GM23338 (cell line): ENCODE measurements at regions not wholly inside any gene's neighbourhood (a gene's known extent, or its start where the extent isn't known, plus 50 kb on each side); places are given as distances from the start of the nearest gene placed in this dataset.

Experiments used
- ATAC-seq: fragments of 200-7000 bp; cut with Tn5 transposase; 3 replicates; pipeline ENCODE4 v1.9.1; 2020
- DNase-seq: peaks from one replicate; pipeline ENCODE4 v3.0.0-alpha.2; 2015; ENCODE audit warnings: low spot score
- H2AFZ ChIP-seq: fragments of 200-600 bp; sonication (generic); 2 replicates; pipeline ENCODE4 v1.8.0; 2016; ENCODE audit warnings: antibody characterized with exemption, mild to moderate bottlenecking, moderate library complexity
- H3F3A ChIP-seq: fragments of 200-600 bp; sonication (generic); replicated peaks from 2 replicates; pipeline ENCODE4 v1.8.0; 2017; ENCODE audit warnings: antibody characterized with exemption, mixed run types, low read depth
- H3K27ac ChIP-seq: fragments of 200-600 bp; sonication (generic); 2 replicates; pipeline ENCODE4 v1.6.1; 2016; ENCODE audit warnings: low read depth
- H3K27me3 ChIP-seq: fragments of 200-600 bp; sonication (generic); 2 replicates; pipeline ENCODE4 v1.8.0; 2016; ENCODE audit warnings: mild to moderate bottlenecking, mixed run types, moderate library complexity; ENCODE audit not compliant: insufficient read depth
- H3K36me3 ChIP-seq: fragments of 200-600 bp; sonication (generic); 2 replicates; pipeline ENCODE4 v1.8.0; 2016; ENCODE audit warnings: mild to moderate bottlenecking; ENCODE audit not compliant: insufficient read depth
- H3K4me1 ChIP-seq: fragments of 200-600 bp; sonication (generic); 2 replicates; pipeline ENCODE4 v1.8.0; 2016; ENCODE audit warnings: mild to moderate bottlenecking, moderate library complexity; ENCODE audit not compliant: insufficient read depth
- H3K4me2 ChIP-seq: fragments of 200-600 bp; sonication (generic); 2 replicates; pipeline ENCODE4 v1.7.1; 2017; ENCODE audit warnings: mixed run types
- H3K4me3 ChIP-seq: fragments of 200-600 bp; sonication (generic); 2 replicates; pipeline ENCODE4 v1.6.1; 2016; ENCODE audit warnings: mixed run types
- H3K79me2 ChIP-seq: fragments of 200-600 bp; sonication (generic); replicated peaks from 2 replicates; pipeline ENCODE4 v1.8.0; 2017; ENCODE audit warnings: mild to moderate bottlenecking; ENCODE audit not compliant: insufficient read depth
- H3K9me2 ChIP-seq: fragments of 200-600 bp; sonication (generic); 2 replicates; pipeline ENCODE4 v1.8.0; 2017; ENCODE audit not compliant: insufficient read depth
- H4K20me1 ChIP-seq: fragments of 200-600 bp; sonication (generic); replicated peaks from 2 replicates; pipeline ENCODE4 v1.8.0; 2017; ENCODE audit warnings: mild to moderate bottlenecking; ENCODE audit not compliant: insufficient read depth
- H3K27ac Mint-ChIP-seq: 2 replicates; pipeline ENCODE4 v1.8.0; 2020; ENCODE audit warnings: inconsistent platforms, mild to moderate bottlenecking, moderate library complexity, mixed read lengths
- H3K27me3 Mint-ChIP-seq: 3 replicates; pipeline ENCODE4 v1.8.0; 2022; ENCODE audit warnings: low read depth, mild to moderate bottlenecking, moderate library complexity, mixed read lengths, inconsistent platforms; ENCODE audit not compliant: insufficient read depth, poor library complexity
- H3K36me3 Mint-ChIP-seq: 3 replicates; pipeline ENCODE4 v1.8.0; 2021; ENCODE audit warnings: low read depth, mild to moderate bottlenecking, inconsistent platforms, moderate library complexity, mixed read lengths
- H3K4me1 Mint-ChIP-seq: 3 replicates; pipeline ENCODE4 v1.8.0; 2020; ENCODE audit warnings: mild to moderate bottlenecking, inconsistent platforms, mixed read lengths
- H3K4me3 Mint-ChIP-seq: 3 replicates; pipeline ENCODE4 v1.8.0; 2021; ENCODE audit warnings: moderate library complexity, mild to moderate bottlenecking, inconsistent platforms, mixed read lengths
- H3K9me3 Mint-ChIP-seq: 3 replicates; pipeline ENCODE4 v1.8.0; 2020; ENCODE audit warnings: moderate library complexity, mild to moderate bottlenecking, inconsistent platforms, mixed read lengths
- ETS1 ChIP-seq: IDR thresholded peaks from 2 replicates; pipeline ENCODE4 v1.6.1; 2016; ENCODE audit warnings: antibody characterized with exemption
- EZH2 ChIP-seq: fragments of 200-600 bp; sonication (generic); IDR thresholded peaks from one replicate; pipeline ENCODE4 v1.8.0; 2017; ENCODE audit warnings: antibody characterized with exemption, mild to moderate bottlenecking, low read depth; ENCODE audit not compliant: unreplicated experiment
- EZH2phosphoT487 ChIP-seq: fragments of 200-600 bp; sonication (generic); IDR thresholded peaks from one replicate; pipeline ENCODE4 v1.8.1; 2018; ENCODE audit warnings: antibody characterized with exemption; ENCODE audit not compliant: unreplicated experiment
- NANOG ChIP-seq: IDR thresholded peaks from 2 replicates; pipeline ENCODE4 v1.6.1; 2016; ENCODE audit warnings: antibody characterized with exemption, borderline replicate concordance
- POLR2AphosphoS5 ChIP-seq: IDR thresholded peaks from 2 replicates; pipeline ENCODE4 v1.6.1; 2016; ENCODE audit warnings: antibody characterized with exemption, low read depth
- STAT1 ChIP-seq: IDR thresholded peaks from one replicate; pipeline ENCODE4 v1.6.1; 2016; ENCODE audit warnings: antibody characterized with exemption; ENCODE audit not compliant: unreplicated experiment
- ZNF462 ChIP-seq: fragments of 250-450 bp; sonication (Bioruptor Pico); IDR thresholded peaks from 2 replicates; pipeline ENCODE4 v1.5.0; 2020; ENCODE audit warnings: mild to moderate bottlenecking, moderate library complexity
- TF ChIP-seq, protein P1 (sequence below): IDR thresholded peaks from one replicate; pipeline ENCODE4 v1.6.1; 2018; ENCODE audit warnings: antibody characterized with exemption; ENCODE audit not compliant: unreplicated experiment

GRCh38 chr3:69642606-69643005 lies 96.7 kb upstream of the MITF start:
- Mint-ChIP-seq H3K36me3 (no peaks in the 10 kb centered on the region), H3K4me3 (no peak overlapping the region), H3K4me1 (no peaks in the 10 kb centered on the region), H3K27ac (no peak overlapping the region), H3K27me3 (no peaks in the 10 kb centered on the region), H3K9me3 (no peaks in the 10 kb centered on the region)
- Histone ChIP-seq H2AFZ (no peak overlapping the region), H3K79me2 (no peaks in the 10 kb centered on the region), H3F3A (no peaks in the 10 kb centered on the region), H4K20me1 (no peaks in the 10 kb centered on the region), H3K27ac (no peak overlapping the region), H3K27me3 (no peaks in the 10 kb centered on the region), H3K36me3 (no peaks in the 10 kb centered on the region), H3K4me1 (no peaks in the 10 kb centered on the region), H3K4me3 (no peak overlapping the region), H3K9me2 (no peaks in the 10 kb centered on the region), H3K4me2 (no peak overlapping the region)
- DNase-seq (no peak), ATAC-seq (no peak)
- no peak for TF ChIP-seq EZH2phosphoT487
- no peak for TF ChIP-seq ZNF462 (CRISPR knock-in tag)
- TF ChIP-seq POLR2AphosphoS5: no peak
- TF ChIP-seq STAT1: no peak
- TF ChIP-seq, protein P1, sequence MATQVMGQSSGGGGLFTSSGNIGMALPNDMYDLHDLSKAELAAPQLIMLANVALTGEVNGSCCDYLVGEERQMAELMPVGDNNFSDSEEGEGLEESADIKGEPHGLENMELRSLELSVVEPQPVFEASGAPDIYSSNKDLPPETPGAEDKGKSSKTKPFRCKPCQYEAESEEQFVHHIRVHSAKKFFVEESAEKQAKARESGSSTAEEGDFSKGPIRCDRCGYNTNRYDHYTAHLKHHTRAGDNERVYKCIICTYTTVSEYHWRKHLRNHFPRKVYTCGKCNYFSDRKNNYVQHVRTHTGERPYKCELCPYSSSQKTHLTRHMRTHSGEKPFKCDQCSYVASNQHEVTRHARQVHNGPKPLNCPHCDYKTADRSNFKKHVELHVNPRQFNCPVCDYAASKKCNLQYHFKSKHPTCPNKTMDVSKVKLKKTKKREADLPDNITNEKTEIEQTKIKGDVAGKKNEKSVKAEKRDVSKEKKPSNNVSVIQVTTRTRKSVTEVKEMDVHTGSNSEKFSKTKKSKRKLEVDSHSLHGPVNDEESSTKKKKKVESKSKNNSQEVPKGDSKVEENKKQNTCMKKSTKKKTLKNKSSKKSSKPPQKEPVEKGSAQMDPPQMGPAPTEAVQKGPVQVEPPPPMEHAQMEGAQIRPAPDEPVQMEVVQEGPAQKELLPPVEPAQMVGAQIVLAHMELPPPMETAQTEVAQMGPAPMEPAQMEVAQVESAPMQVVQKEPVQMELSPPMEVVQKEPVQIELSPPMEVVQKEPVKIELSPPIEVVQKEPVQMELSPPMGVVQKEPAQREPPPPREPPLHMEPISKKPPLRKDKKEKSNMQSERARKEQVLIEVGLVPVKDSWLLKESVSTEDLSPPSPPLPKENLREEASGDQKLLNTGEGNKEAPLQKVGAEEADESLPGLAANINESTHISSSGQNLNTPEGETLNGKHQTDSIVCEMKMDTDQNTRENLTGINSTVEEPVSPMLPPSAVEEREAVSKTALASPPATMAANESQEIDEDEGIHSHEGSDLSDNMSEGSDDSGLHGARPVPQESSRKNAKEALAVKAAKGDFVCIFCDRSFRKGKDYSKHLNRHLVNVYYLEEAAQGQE: no peak
- TF ChIP-seq EZH2: no peak
- no peak for TF ChIP-seq ETS1
- no peak for TF ChIP-seq NANOG
